WERI-Rb-1 (cell line): ENCODE measurements at regions not wholly inside any gene's neighbourhood (a gene's known extent, or its start where the extent isn't known, plus 50 kb on each side); places are given as distances from the start of the nearest gene placed in this dataset.
"Not testable (repeated sequence)": the region's sequence is repeated elsewhere in the genome, so short reads cannot be mapped to it uniquely, and the experiment has no call there.

ENCODE experiments used
- DNase-seq: peaks from one replicate; pipeline ENCODE4 v3.0.0-alpha.2; 2020
- H3K27ac ChIP-seq: fragments of 250-450 bp; sonication (Bioruptor Pico); 2 replicates; pipeline ENCODE4 v1.5.1; 2020; ENCODE audit warnings: mild to moderate bottlenecking, moderate library complexity
- H3K27me3 ChIP-seq: fragments of 250-450 bp; sonication (Bioruptor Pico); 2 replicates; pipeline ENCODE4 v1.5.1; 2021; ENCODE audit warnings: mild to moderate bottlenecking, low read depth, moderate library complexity; ENCODE audit not compliant: insufficient read depth, severe bottlenecking
- H3K36me3 ChIP-seq: fragments of 250-450 bp; sonication (Bioruptor Pico); 2 replicates; pipeline ENCODE4 v1.5.1; 2020; ENCODE audit warnings: mild to moderate bottlenecking, moderate library complexity
- H3K4me3 ChIP-seq: 2 replicates; pipeline ENCODE4 v1.5.1; 2011; ENCODE audit warnings: low read depth, mild to moderate bottlenecking, control low read depth, low read length
- H3K9me3 ChIP-seq: fragments of 250-450 bp; sonication (Bioruptor Pico); 2 replicates; pipeline ENCODE4 v1.5.1; 2021; ENCODE audit warnings: mild to moderate bottlenecking, moderate library complexity; ENCODE audit not compliant: severe bottlenecking
- TF ChIP-seq, protein P1 (sequence below): IDR thresholded peaks from 2 replicates; pipeline ENCODE4 v1.5.1; 2011; ENCODE audit warnings: low read depth, mild to moderate bottlenecking, control low read depth, inconsistent platforms, low read length

DNA sequence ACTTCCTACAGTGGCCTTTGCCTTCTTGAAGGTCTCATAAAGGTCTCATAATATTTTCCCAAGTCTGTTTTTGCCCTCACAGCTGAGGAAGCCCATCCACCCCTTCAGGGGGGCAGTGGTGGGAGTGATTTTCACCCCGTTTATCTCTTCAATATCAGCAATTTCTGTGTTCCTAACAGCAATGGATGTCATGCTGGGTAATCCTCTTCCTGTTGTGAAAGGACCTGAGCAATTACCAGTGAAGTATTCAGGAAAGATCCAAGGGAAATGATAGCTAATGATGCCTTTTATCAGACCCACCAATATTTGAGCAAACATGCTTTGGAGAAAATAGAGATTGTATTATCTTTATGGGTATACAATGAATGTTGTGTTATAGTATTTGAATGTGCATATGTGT lies 226.9 kb downstream of the INSC start:
- Histone ChIP-seq H3K27ac (no peak overlapping the region), H3K4me3 (no peak overlapping the region), H3K27me3 (peaks cover 2% of the 10 kb centered on the region), H3K36me3 (no peaks in the 10 kb centered on the region), H3K9me3 (no peaks in the 10 kb centered on the region)
- no peak for DNase-seq
- TF ChIP-seq, protein P1, sequence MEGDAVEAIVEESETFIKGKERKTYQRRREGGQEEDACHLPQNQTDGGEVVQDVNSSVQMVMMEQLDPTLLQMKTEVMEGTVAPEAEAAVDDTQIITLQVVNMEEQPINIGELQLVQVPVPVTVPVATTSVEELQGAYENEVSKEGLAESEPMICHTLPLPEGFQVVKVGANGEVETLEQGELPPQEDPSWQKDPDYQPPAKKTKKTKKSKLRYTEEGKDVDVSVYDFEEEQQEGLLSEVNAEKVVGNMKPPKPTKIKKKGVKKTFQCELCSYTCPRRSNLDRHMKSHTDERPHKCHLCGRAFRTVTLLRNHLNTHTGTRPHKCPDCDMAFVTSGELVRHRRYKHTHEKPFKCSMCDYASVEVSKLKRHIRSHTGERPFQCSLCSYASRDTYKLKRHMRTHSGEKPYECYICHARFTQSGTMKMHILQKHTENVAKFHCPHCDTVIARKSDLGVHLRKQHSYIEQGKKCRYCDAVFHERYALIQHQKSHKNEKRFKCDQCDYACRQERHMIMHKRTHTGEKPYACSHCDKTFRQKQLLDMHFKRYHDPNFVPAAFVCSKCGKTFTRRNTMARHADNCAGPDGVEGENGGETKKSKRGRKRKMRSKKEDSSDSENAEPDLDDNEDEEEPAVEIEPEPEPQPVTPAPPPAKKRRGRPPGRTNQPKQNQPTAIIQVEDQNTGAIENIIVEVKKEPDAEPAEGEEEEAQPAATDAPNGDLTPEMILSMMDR: no peak

DNA sequence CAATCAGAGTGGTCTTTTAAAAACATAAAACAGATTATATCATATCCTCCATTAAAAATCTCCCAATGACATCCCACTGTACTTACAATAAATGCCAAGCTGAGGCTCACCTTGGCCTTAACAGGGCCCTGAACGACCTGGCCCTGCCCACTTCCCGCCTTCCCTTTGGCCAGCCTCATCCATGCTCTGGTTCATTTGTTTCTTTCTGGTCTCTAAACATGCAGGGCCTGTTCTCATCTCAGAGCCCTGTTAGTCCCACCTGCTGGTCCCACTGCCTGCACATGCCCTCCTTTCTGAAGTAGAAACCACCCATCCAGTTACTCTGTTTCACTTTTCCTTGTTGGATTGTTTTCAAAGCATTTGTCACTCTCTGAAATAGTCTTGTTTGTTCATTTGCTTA lies 227.4 kb downstream of the INSC start:
- no peaks in the 10 kb centered on the region for H3K36me3 ChIP-seq
- TF ChIP-seq, protein P1: no peak
- H3K27me3 ChIP-seq: peaks cover 2% of the 10 kb centered on the region
- H3K4me3 ChIP-seq: no peak overlapping the region
- no peaks in the 10 kb centered on the region for H3K9me3 ChIP-seq
- H3K27ac ChIP-seq: no peak overlapping the region
- DNase-seq: no peak

DNA sequence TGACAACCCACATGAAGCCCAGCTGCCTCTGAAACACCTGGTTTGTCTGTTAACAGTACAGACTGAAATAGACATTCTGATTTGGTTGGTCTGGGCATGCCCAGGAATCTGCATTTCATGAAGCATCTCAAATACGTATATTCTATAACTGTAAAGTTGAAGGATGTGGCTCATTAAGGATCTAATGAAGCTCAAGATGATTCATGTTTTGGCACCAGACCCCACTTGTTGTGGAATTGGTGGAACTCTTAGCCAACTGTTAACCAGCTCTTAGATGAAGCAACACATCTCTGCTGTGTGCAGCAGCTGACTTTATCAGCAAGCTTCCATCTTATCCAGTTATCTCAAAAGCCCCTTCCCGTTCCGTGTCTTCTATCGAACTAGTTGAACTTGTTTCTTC lies 232.2 kb downstream of the INSC start:
- DNase-seq: no peak
- H3K9me3 ChIP-seq: no peaks in the 10 kb centered on the region
- H3K36me3 ChIP-seq: no peaks in the 10 kb centered on the region
- H3K27me3 ChIP-seq: peaks cover 8% of the 10 kb centered on the region
- TF ChIP-seq, protein P1: no peak
- no peak overlapping the region for H3K4me3 ChIP-seq
- no peak overlapping the region for H3K27ac ChIP-seq

DNA sequence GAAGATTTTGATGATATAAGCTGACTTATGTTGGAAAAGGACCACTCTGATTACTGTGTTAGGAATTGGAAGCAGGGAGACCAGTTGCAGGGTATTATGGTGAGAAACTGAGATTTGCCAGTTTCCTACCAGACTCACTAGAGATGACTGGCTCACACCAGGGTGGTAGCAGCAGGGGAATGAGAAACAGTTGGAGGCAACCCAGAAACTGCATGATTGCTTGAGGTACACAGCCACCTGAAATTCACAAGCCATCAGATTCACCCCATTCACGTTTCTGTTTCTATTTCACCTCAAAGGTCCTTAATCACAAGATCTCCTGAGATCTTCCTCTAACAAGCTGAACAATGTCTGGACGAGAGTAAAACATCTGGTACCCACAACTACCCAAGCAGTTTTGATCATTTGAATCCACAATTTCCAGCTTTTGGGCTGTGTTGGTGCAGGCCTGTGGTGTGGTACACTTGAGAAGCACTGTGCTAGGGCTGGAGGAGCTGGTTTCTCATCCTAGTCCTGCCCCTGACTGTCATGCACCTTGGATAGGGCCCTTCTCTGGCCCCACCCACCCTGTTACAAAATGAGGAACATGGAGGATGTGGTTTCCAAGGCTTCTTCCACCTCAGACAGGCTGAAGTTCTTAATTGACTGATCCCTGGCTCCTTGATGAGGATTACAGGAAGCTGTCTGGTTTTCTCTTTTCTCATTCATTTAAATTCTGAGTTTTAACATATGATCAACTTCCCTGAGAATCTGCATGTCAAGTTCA lies 233.4 kb downstream of the INSC start:
- no peak for DNase-seq
- no peaks in the 10 kb centered on the region for H3K9me3 ChIP-seq
- H3K4me3 ChIP-seq: no peak overlapping the region
- TF ChIP-seq, protein P1: no peak
- no peaks in the 10 kb centered on the region for H3K36me3 ChIP-seq
- H3K27ac ChIP-seq: no peak overlapping the region
- peaks cover 5% of the 10 kb centered on the region for H3K27me3 ChIP-seq

DNA sequence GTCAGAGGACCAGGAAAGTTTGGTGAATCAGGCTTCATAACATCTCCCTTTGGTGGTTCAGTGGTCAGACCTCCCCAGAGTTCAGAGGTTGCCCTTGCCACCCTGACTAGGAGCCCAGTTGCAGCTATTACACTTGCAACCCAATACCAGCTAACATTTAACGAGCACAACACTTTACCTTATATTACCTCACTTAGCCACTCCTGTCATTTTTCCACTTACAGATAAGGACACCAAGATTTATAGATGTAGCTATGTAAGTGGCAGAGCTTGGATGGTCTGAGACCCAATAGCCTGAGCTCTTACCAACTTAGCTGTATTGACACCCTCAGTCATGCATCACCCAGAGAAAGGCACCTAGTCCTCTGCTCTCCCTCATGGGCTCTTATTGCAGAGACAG lies 234.7 kb downstream of the INSC start:
- no peak for DNase-seq
- TF ChIP-seq, protein P1: no peak

DNA sequence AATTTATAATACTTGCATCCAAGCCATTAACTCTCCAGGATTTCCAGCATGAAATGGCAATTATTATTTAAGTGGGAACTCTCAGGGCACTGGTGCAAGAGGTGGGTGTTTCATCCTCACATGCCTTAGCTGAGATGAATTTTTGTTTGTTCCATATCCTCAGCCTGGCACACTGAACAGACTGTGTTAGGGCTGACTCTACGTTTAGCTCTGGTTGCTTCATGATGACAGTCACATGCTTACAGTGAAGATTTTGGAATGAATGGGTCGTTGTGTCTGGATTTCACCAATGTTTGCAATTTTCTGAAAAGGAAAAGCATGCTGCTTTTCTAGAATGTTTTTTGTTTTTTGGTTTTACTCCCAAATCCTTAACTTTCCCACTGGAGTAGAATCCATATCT lies 246.6 kb downstream of the INSC start:
- H3K4me3 ChIP-seq: no peak overlapping the region
- H3K9me3 ChIP-seq: no peaks in the 10 kb centered on the region
- peaks cover 26% of the 10 kb centered on the region for H3K27me3 ChIP-seq
- DNase-seq: no peak
- TF ChIP-seq, protein P1: no peak
- H3K27ac ChIP-seq: no peak overlapping the region
- H3K36me3 ChIP-seq: no peaks in the 10 kb centered on the region

More for the DNA sequence above, 234.7 kb downstream of the INSC start:
- Histone ChIP-seq H3K36me3 (no peaks in the 10 kb centered on the region), H3K27me3 (peaks cover 5% of the 10 kb centered on the region), H3K4me3 (no peak overlapping the region), H3K9me3 (no peaks in the 10 kb centered on the region), H3K27ac (no peak overlapping the region)

DNA sequence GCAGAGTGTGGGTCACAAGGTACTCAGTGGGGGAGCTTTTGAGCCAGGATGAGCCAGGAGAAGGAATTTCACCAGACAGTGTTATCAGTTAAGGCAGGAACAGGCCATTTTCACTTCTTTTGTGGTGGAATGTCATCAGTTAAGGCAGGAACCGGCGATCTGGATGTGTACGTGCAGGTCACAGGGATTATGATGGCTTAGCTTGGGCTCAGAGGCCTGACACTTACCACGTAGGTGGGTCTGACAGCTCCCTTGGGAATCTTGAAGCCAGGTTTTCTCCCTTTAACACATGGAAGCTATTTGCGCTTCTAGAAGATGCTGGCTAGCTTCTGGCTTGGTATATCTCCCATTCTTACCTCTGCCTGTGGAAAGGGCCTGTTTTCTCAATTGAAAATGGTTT lies 250.6 kb downstream of the INSC start:
- not testable (repeated sequence) for H3K9me3 ChIP-seq, H3K4me3 ChIP-seq, DNase-seq, H3K36me3 ChIP-seq, H3K27ac ChIP-seq
- H3K27me3 ChIP-seq: peaks cover 34% of the 10 kb centered on the region
